ENCODE measurements at regions not wholly inside any gene's neighbourhood (a gene's known extent, or its start where the extent isn't known, plus 50 kb on each side); places are given as distances from the start of the nearest gene placed in this dataset.

- no peak for TF ChIP-seq CTCF (IDR thresholded peaks at IDR 0.05)
- TF ChIP-seq POLR2A (IDR thresholded peaks at IDR 0.05), result no peak
Observed at GRCh38 chr13:76505437-76505836, 380.8 kb downstream of the KCTD12 start.
